Heart left ventricle (tissue), 16 donors: ENCODE measurements at regions not wholly inside any gene's neighbourhood (a gene's known extent, or its start where the extent isn't known, plus 50 kb on each side); places are given as distances from the start of the nearest gene placed in this dataset.
"Not testable (repeated sequence)": the region's sequence is repeated elsewhere in the genome, so short reads cannot be mapped to it uniquely, and the experiment has no call there.

Experiments used
- ATAC-seq, 4 donors: fragments of 200-7000 bp; cut with Tn5 transposase; one replicate each; pipeline ENCODE4 v1.9.1; 2020 to 2022; ENCODE audit warnings: moderate library complexity in 4 of 4, mild to moderate bottlenecking in 3 of 4, moderate number of reproducible peaks in 1 of 4
- DNase-seq, 5 donors: peaks; one replicate each; pipeline ENCODE4 v3.0.0-alpha.2; 2020
- H3K27ac ChIP-seq, 12 donors: fragments of 200-600 bp; sonication (generic) in 4 of 12; one replicate each; pipeline versions ENCODE4 v1.5.0 to v1.8.0; 2016 to 2022; ENCODE audit warnings: mild to moderate bottlenecking in 2 of 12
- H3K27me3 ChIP-seq, 9 donors: fragments of 200-600 bp; sonication (generic) in 2 of 9; one replicate each; pipeline versions ENCODE4 v1.5.1 to v1.8.0; 2016 to 2022; ENCODE audit warnings: mild to moderate bottlenecking in 3 of 9
- H3K36me3 ChIP-seq, 9 donors: fragments of 200-600 bp; sonication (generic) in 2 of 9; one replicate each; pipeline versions ENCODE4 v1.5.0 to v1.8.0; 2018 to 2022; ENCODE audit warnings: mild to moderate bottlenecking in 2 of 9
- H3K4me1 ChIP-seq, 12 donors: fragments of 200-600 bp; sonication (generic) in 4 of 12; one replicate each; pipeline versions ENCODE4 v1.5.0 to v1.8.0; 2016 to 2022; ENCODE audit warnings: mild to moderate bottlenecking in 3 of 12
- H3K4me3 ChIP-seq, 12 donors: fragments of 200-600 bp; sonication (generic) in 4 of 12; one replicate each; pipeline versions ENCODE4 v1.5.0 to v1.8.0; 2017 to 2022; ENCODE audit warnings: mild to moderate bottlenecking in 9 of 12, moderate library complexity in 4 of 12
- H3K9me3 ChIP-seq, 12 donors: fragments of 200-600 bp; sonication (generic) in 4 of 12; one replicate each; pipeline versions ENCODE4 v1.5.0 to v1.8.0; 2016 to 2022; ENCODE audit warnings: mild to moderate bottlenecking in 1 of 12
- POLR2A ChIP-seq, 2 donors: fragments of 450-650 bp; IDR thresholded peaks; one replicate each; pipeline ENCODE4 v1.6.1; 2017; ENCODE audit warnings: antibody characterized with exemption in 2 of 2, mild to moderate bottlenecking in 2 of 2, moderate library complexity in 2 of 2
- WGBS, 4 donors: extraction: QIAGEN DNeasy Blood & Tissue Kit in 2 of 4; methylation state at CpG; one replicate each; pipeline versions ENCODE4 v1.1.5 to v1.1.7; 2013 to 2018; 5-methylcytosine and 5-hydroxymethylcytosine counted together
- intact Hi-C, 10 donors: fragments of 100-400 bp; cut with DNase I; formaldehyde crosslinking; loops; one replicate each; pipeline versions ENCODE4 v1.11.1 to v1.14.2; 2022
- TF ChIP-seq, protein P1 (sequence below), 12 donors: fragments of 200-600 bp; sonication (generic) in 4 of 12; IDR thresholded peaks; one replicate each; pipeline versions ENCODE4 v1.5.0 to v1.8.0; 2018 to 2022; ENCODE audit warnings: antibody characterized with exemption in 12 of 12, mild to moderate bottlenecking in 5 of 12
- donor health status: ischemic (EF 13 %, LVEDD 7.1; RV severe dilation, severe dysfunction).
- donor health status: healthy with polysubstance abuse.
- donor health status: DM: no; HTN: yes; CAD: no.
- donor health status: DM: no; HTN: no; CAD: no.
- donor health status: ischemic (EF 25% LVEDD 6.9; RV normal size, moderate dysfunction).
- donor health status: ischemic (EF 25% LVEDD 5.7; RV mildly dilated, moderate dysfunction).
- donor health status: healthy.
- donor health status: DM: yes; HTN: yes; CAD: no.
- donor health status: ischemic (EF 35%, LVEDD 5.7; RV mildly dilated, moderate dysfunction).
- donor health status: nonischemic (EF 11% LVEDD 7.7; RV severe dilation, severe dysfunction).
- donor health status: DM: yes; HTN: yes; CAD: no.
- donor health status: PGD.
- donor health status: ischemic (EF 29% LVEDD 5.4; RV normal size, mild dysfunction).
- donor health status: nonischemic (EF 23%, LVEDD 6.1; RV moderate dilation, normal function).

DNA sequence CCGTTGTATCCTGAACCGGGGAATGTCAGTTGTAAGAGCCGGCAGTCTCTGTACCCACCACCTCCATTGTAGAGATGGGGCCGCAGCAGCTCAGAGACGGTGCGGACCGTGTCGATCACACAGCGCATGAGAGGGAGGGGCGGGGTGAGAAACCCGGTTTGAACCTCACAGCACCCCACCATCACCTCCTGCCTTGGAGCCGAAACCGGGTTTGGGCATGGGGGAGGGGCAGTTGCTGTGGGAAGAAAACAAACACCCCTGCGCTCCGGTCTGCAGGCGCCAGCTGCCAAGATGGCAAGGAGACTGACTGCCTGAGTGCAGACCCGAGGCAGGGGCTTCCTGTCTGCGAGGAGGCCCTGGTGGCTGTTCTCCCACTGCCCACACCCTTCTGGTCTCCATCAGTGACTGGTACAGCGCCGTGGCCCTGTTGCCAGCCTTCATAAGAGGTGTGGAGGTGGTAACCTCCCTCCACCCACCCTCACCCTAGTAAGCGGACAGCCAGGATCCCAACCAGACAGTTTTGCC is 69.2 kb upstream of the SSBP3 start:
- H3K27ac ChIP-seq: peak overlapping the region in 2 of 12 donors; percentile 28 to 76
- H3K4me1 ChIP-seq: peaks cover 0 to 24% (median 5%) of the 10 kb centered on the region in 12 donors
- WGBS, 4 donors: 38 to 51% (median 44%) methylated on average over 17 to 21 of the region's 21 CpGs
- H3K36me3 ChIP-seq: no peaks in the 10 kb centered on the region
- no peaks in the 10 kb centered on the region for H3K9me3 ChIP-seq
- H3K4me3 ChIP-seq: peak overlapping the region in 5 of 12 donors; percentile 23 to 50 (median 47)
- intact Hi-C loops: loop anchor here in 1 of 10 donors (5.0 kb wide), 1 partner anchor 53 kb away; no protein-coding TSS in a partner anchor
- peaks cover 0 to 27% (median 7%) of the 10 kb centered on the region in 9 donors for H3K27me3 ChIP-seq
- DNase-seq (peak in 1 of 5 donors; percentile 66), ATAC-seq (peak in 2 of 4 donors; percentile 10 to 34)
- TF ChIP-seq POLR2A (IDR thresholded peaks at IDR 0.05): no peak
- TF ChIP-seq, protein P1, sequence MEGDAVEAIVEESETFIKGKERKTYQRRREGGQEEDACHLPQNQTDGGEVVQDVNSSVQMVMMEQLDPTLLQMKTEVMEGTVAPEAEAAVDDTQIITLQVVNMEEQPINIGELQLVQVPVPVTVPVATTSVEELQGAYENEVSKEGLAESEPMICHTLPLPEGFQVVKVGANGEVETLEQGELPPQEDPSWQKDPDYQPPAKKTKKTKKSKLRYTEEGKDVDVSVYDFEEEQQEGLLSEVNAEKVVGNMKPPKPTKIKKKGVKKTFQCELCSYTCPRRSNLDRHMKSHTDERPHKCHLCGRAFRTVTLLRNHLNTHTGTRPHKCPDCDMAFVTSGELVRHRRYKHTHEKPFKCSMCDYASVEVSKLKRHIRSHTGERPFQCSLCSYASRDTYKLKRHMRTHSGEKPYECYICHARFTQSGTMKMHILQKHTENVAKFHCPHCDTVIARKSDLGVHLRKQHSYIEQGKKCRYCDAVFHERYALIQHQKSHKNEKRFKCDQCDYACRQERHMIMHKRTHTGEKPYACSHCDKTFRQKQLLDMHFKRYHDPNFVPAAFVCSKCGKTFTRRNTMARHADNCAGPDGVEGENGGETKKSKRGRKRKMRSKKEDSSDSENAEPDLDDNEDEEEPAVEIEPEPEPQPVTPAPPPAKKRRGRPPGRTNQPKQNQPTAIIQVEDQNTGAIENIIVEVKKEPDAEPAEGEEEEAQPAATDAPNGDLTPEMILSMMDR (IDR thresholded peaks at IDR 0.05): no peak

DNA sequence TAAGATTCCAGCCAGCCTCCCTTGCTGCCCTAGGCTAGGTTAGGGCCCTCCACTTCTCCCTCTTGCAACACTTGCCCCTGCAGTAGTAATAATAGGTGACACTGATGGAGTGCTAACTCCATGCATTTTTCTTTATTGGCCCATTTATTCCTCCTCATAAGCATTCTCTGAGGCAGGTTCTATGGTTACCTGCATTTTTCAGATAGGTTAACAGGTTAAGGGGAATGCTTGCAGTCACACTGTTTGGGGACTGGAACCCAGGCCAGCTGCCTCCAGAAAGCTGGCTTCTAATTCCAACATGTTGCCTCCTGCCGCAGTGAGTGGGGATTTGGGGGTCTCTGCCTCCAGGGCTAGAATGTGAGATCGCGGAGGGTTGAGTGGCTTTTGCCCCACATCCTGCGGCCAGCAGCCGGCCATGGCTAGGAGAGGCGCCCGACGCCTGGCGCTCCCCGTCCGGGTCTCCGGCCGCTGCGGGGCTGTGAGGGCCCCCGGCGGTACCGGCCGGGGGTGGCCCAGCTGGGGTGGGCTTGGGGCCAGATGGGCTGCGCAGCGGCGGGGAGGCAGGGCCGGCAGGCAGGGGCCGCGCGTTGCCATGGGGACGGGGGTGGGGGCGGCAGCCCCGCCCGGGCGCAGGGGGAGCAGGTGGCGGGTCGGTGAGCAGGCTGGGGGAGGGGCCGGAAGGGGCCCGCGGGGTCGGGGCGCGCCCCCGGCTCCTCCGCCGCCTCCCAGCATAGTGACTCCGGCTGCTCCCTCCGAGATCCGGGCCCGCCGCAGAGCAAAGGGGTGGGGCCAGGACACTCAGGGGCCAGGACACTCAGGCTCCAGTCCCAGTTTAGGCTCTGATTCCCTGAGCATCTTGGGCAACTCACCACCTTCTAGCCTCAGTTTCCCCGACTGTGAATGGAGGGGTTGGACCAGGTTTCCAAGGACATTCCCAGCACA is 68.4 kb upstream of the SSBP3 start:
- Histone ChIP-seq H3K36me3 (no peaks in the 10 kb centered on the region), H3K27me3 (peaks cover 0 to 27% (median 7%) of the 10 kb centered on the region in 9 donors), H3K9me3 (no peaks in the 10 kb centered on the region), H3K4me3 (peak overlapping the region in 11 of 12 donors; percentile 13 to 55 (median 46)), H3K27ac (no peak overlapping the region), H3K4me1 (peaks cover 0 to 19% (median 5%) of the 10 kb centered on the region in 12 donors)
- peak in 3 of 4 donors; percentile 49 to 69 (median 49) for ATAC-seq
- intact Hi-C loops: loop anchor here in 1 of 10 donors (5.0 kb wide), 1 partner anchor 52 kb away; no protein-coding TSS in a partner anchor
- WGBS, 4 donors: 5 to 15% (median 7%) methylated on average over 12 to 47 of the region's 47 CpGs
- TF ChIP-seq, protein P1 (IDR thresholded peaks at IDR 0.05): no peak
- TF ChIP-seq POLR2A (IDR thresholded peaks at IDR 0.05): no peak
- DNase-seq: peak in 3 of 5 donors; percentile 33 to 45 (median 38)

DNA sequence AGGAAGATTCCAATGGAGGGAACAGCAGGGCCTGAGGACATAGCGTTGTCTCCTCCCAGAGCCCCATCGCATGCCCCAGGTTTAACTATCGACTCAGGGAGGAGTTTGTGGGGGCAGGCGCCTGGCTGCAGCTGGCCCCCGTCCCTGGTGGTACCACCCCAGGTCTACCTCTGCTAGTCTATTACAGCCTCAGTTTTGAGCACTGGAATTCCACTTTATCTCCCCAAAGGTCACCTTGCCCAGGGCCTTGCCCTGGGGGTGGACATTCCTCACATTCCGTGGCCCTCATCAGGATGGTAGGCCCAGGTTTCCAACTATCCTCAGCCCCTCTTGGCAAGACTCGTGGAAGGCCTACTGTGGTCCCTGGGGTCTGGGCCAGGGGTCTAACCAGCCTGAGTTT is 65.4 kb upstream of the SSBP3 start:
- H3K9me3 ChIP-seq: no peaks in the 10 kb centered on the region
- H3K4me1 ChIP-seq: peaks cover 0 to 18% (median 5%) of the 10 kb centered on the region in 12 donors
- no peak for TF ChIP-seq POLR2A (IDR thresholded peaks at IDR 0.05)
- TF ChIP-seq, protein P1 (IDR thresholded peaks at IDR 0.05): no peak
- DNase-seq (no peak), ATAC-seq (no peak)
- no peaks in the 10 kb centered on the region for H3K36me3 ChIP-seq
- 72 to 81% (median 80%) methylated on average over 7 of the region's 7 CpGs for WGBS, 4 donors
- peaks cover 0 to 27% (median 7%) of the 10 kb centered on the region in 9 donors for H3K27me3 ChIP-seq
- intact Hi-C loops: no loop called here
- no peak overlapping the region for H3K4me3 ChIP-seq
- H3K27ac ChIP-seq: no peak overlapping the region

DNA sequence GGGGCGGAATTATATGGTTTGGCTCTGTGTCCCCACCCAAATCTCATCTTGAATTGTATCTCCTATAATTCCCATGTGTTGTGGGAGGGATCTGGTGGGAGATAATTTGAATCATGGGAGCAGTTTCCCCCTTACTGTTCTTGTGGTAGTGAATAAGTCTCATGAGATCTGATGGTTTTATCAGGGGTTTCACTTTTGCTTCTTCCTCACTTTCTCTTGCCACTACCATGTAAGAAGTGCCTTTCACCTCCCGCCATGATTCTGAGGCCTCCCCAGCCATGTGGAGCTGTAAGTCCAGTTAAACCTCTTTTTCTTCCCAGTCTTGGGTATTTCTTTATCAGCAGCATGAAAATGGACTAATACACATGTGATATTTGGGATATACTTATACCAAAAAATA is 63.2 kb upstream of the SSBP3 start:
- WGBS, 4 donors: 91 to 98% (median 94%) methylated on average over 2 of the region's 2 CpGs
- not testable (repeated sequence) for ATAC-seq

DNA sequence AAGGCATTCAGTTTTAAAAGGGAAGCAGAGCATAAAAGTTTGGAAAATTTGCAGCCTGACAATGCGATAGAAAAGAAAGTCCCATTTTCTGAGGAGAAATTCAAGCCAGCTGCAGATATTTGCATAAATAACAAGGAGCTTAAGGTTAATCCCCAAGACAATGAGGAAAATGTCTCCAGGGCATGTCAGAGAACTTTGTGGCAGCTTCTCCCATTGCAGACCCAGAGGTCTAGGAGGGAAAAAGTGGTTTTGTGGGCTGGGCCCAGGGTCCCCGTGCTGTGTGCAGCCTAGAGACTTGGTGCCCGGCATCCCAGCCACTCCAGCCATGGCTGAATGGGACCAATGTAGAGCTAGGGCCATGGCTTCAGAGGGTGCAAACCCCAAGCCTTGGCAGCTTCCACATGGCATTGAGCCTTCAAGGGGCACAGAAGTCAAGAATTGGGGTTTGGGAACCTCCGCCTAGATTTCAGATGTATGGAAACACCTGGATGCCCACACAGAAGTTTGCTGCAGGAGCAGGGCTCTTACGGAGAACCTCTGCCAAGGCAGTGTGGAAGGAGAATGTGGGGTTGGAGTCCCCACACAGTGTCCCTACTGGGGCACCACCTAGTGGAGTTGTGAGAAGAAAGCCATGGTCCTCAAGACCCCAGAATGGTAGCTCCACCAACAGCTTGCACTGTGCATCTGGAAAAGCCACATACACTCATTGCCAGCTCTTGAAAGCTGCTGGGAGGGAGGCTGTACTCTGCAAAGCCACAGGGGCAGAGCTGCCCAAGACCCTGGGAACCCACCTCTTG is 62.3 kb upstream of the SSBP3 start:
- H3K4me3 ChIP-seq, H3K9me3 ChIP-seq, intact Hi-C loops, H3K27ac ChIP-seq, H3K27me3 ChIP-seq, DNase-seq, ATAC-seq, H3K36me3 ChIP-seq: not testable (repeated sequence)
- peaks cover 0 to 22% (median 7%) of the 10 kb centered on the region in 12 donors for H3K4me1 ChIP-seq
- WGBS, 4 donors: 90 to 95% (median 93%) methylated on average over 5 of the region's 5 CpGs

More for the DNA sequence above, 63.2 kb upstream of the SSBP3 start:
- H3K27ac ChIP-seq, H3K4me3 ChIP-seq, H3K36me3 ChIP-seq, H3K9me3 ChIP-seq, intact Hi-C loops, DNase-seq: not testable (repeated sequence)
- H3K4me1 ChIP-seq: peaks cover 0 to 15% (median 8%) of the 10 kb centered on the region in 12 donors
- H3K27me3 ChIP-seq: peaks cover 0 to 14% (median 3%) of the 10 kb centered on the region in 9 donors
